GM23338 (cell line): ENCODE measurements at regions not wholly inside any gene's neighbourhood (a gene's known extent, or its start where the extent isn't known, plus 50 kb on each side); places are given as distances from the start of the nearest gene placed in this dataset.

Source experiments
- ATAC-seq: fragments of 200-7000 bp; cut with Tn5 transposase; 3 replicates; pipeline ENCODE4 v1.9.1; 2020
- DNase-seq: peaks from one replicate; pipeline ENCODE4 v3.0.0-alpha.2; 2015; ENCODE audit warnings: low spot score
- H2AFZ ChIP-seq: fragments of 200-600 bp; sonication (generic); 2 replicates; pipeline ENCODE4 v1.8.0; 2016; ENCODE audit warnings: antibody characterized with exemption, mild to moderate bottlenecking, moderate library complexity
- H3F3A ChIP-seq: fragments of 200-600 bp; sonication (generic); replicated peaks from 2 replicates; pipeline ENCODE4 v1.8.0; 2017; ENCODE audit warnings: antibody characterized with exemption, mixed run types, low read depth
- H3K27ac ChIP-seq: fragments of 200-600 bp; sonication (generic); 2 replicates; pipeline ENCODE4 v1.6.1; 2016; ENCODE audit warnings: low read depth
- H3K27me3 ChIP-seq: fragments of 200-600 bp; sonication (generic); 2 replicates; pipeline ENCODE4 v1.8.0; 2016; ENCODE audit warnings: mild to moderate bottlenecking, mixed run types, moderate library complexity; ENCODE audit not compliant: insufficient read depth
- H3K36me3 ChIP-seq: fragments of 200-600 bp; sonication (generic); 2 replicates; pipeline ENCODE4 v1.8.0; 2016; ENCODE audit warnings: mild to moderate bottlenecking; ENCODE audit not compliant: insufficient read depth
- H3K4me1 ChIP-seq: fragments of 200-600 bp; sonication (generic); 2 replicates; pipeline ENCODE4 v1.8.0; 2016; ENCODE audit warnings: mild to moderate bottlenecking, moderate library complexity; ENCODE audit not compliant: insufficient read depth
- H3K4me2 ChIP-seq: fragments of 200-600 bp; sonication (generic); 2 replicates; pipeline ENCODE4 v1.7.1; 2017; ENCODE audit warnings: mixed run types
- H3K4me3 ChIP-seq: fragments of 200-600 bp; sonication (generic); 2 replicates; pipeline ENCODE4 v1.6.1; 2016; ENCODE audit warnings: mixed run types
- H3K79me2 ChIP-seq: fragments of 200-600 bp; sonication (generic); replicated peaks from 2 replicates; pipeline ENCODE4 v1.8.0; 2017; ENCODE audit warnings: mild to moderate bottlenecking; ENCODE audit not compliant: insufficient read depth
- H3K9me2 ChIP-seq: fragments of 200-600 bp; sonication (generic); 2 replicates; pipeline ENCODE4 v1.8.0; 2017; ENCODE audit not compliant: insufficient read depth
- H4K20me1 ChIP-seq: fragments of 200-600 bp; sonication (generic); replicated peaks from 2 replicates; pipeline ENCODE4 v1.8.0; 2017; ENCODE audit warnings: mild to moderate bottlenecking; ENCODE audit not compliant: insufficient read depth
- H3K27ac Mint-ChIP-seq: 2 replicates; pipeline ENCODE4 v1.8.0; 2020; ENCODE audit warnings: inconsistent platforms, mild to moderate bottlenecking, moderate library complexity, mixed read lengths
- H3K27me3 Mint-ChIP-seq: 3 replicates; pipeline ENCODE4 v1.8.0; 2022; ENCODE audit warnings: low read depth, mild to moderate bottlenecking, moderate library complexity, mixed read lengths, inconsistent platforms; ENCODE audit not compliant: insufficient read depth, poor library complexity
- H3K36me3 Mint-ChIP-seq: 3 replicates; pipeline ENCODE4 v1.8.0; 2021; ENCODE audit warnings: low read depth, mild to moderate bottlenecking, inconsistent platforms, moderate library complexity, mixed read lengths
- H3K4me1 Mint-ChIP-seq: 3 replicates; pipeline ENCODE4 v1.8.0; 2020; ENCODE audit warnings: mild to moderate bottlenecking, inconsistent platforms, mixed read lengths
- H3K4me3 Mint-ChIP-seq: 3 replicates; pipeline ENCODE4 v1.8.0; 2021; ENCODE audit warnings: moderate library complexity, mild to moderate bottlenecking, inconsistent platforms, mixed read lengths
- H3K9me3 Mint-ChIP-seq: 3 replicates; pipeline ENCODE4 v1.8.0; 2020; ENCODE audit warnings: moderate library complexity, mild to moderate bottlenecking, inconsistent platforms, mixed read lengths
- CREB1 ChIP-seq: fragments of 250-450 bp; sonication (Bioruptor Pico); IDR thresholded peaks from 2 replicates; pipeline ENCODE4 v1.5.0; 2020; ENCODE audit warnings: low read depth, mild to moderate bottlenecking, moderate library complexity
- CTCF ChIP-seq, 2 experiments: fragments of 200-600 bp in 1 of 2; sonication (generic) in 1 of 2; conservative IDR thresholded peaks; 2 replicates each; pipeline versions ENCODE4 v1.5.1 to v1.6.1; 2016 to 2017; ENCODE audit warnings: antibody characterized with exemption in 2 of 2, low read depth in 2 of 2, mild to moderate bottlenecking in 2 of 2, moderate library complexity in 1 of 2
- EZH2 ChIP-seq: fragments of 200-600 bp; sonication (generic); IDR thresholded peaks from one replicate; pipeline ENCODE4 v1.8.0; 2017; ENCODE audit warnings: antibody characterized with exemption, mild to moderate bottlenecking, low read depth; ENCODE audit not compliant: unreplicated experiment
- EZH2phosphoT487 ChIP-seq: fragments of 200-600 bp; sonication (generic); IDR thresholded peaks from one replicate; pipeline ENCODE4 v1.8.1; 2018; ENCODE audit warnings: antibody characterized with exemption; ENCODE audit not compliant: unreplicated experiment
- JUNB ChIP-seq: IDR thresholded peaks from one replicate; pipeline ENCODE4 v1.6.1; 2016; ENCODE audit warnings: antibody characterized with exemption; ENCODE audit not compliant: unreplicated experiment
- NANOG ChIP-seq: IDR thresholded peaks from 2 replicates; pipeline ENCODE4 v1.6.1; 2016; ENCODE audit warnings: antibody characterized with exemption, borderline replicate concordance
- POLR2AphosphoS5 ChIP-seq: IDR thresholded peaks from 2 replicates; pipeline ENCODE4 v1.6.1; 2016; ENCODE audit warnings: antibody characterized with exemption, low read depth
- STAT1 ChIP-seq: IDR thresholded peaks from one replicate; pipeline ENCODE4 v1.6.1; 2016; ENCODE audit warnings: antibody characterized with exemption; ENCODE audit not compliant: unreplicated experiment
- ZNF114 ChIP-seq: fragments of 250-450 bp; sonication (Bioruptor Pico); IDR thresholded peaks from 2 replicates; pipeline ENCODE4 v1.5.0; 2020; ENCODE audit warnings: mild to moderate bottlenecking, moderate library complexity
- ZNF331 ChIP-seq: fragments of 250-450 bp; sonication (Bioruptor Pico); IDR thresholded peaks from 2 replicates; pipeline ENCODE4 v1.5.0; 2020; ENCODE audit warnings: low read depth, mild to moderate bottlenecking, moderate library complexity
- ZNF462 ChIP-seq: fragments of 250-450 bp; sonication (Bioruptor Pico); IDR thresholded peaks from 2 replicates; pipeline ENCODE4 v1.5.0; 2020; ENCODE audit warnings: mild to moderate bottlenecking, moderate library complexity
- TF ChIP-seq, protein P1 (sequence below): IDR thresholded peaks from one replicate; pipeline ENCODE4 v1.6.1; 2018; ENCODE audit warnings: antibody characterized with exemption; ENCODE audit not compliant: unreplicated experiment
- TF ChIP-seq, protein P2 (sequence below): IDR thresholded peaks from 2 replicates; pipeline ENCODE4 v1.6.1; 2016; ENCODE audit warnings: antibody characterized with exemption

DNA sequence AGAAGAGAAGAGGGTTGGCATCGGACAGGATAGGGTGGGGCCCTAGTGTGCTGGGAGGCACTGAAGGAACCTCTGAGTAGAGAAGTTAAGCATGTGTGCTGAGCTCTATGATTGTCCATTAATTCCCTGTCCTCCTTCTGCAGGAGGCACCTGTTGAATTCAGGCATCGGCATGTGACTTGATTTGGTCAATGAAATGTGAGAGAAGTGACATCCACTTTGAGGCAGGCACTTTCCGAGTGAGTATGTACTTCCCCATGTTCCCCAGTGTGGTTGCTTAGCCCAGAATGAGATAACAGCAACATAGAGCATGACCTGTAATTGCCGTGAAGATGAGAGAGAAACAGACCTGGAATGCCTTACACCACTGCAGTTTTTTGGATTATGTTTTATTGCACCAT lies 224.8 kb downstream of the RPLP1 start:
- TF ChIP-seq ZNF331 (CRISPR knock-in tag) (no peak), CTCF (conservative IDR thresholded peaks at IDR 0.05; ENCODE audit: low read depth in 2 of 2) (no peak), STAT1 (no peak), EZH2phosphoT487 (no peak), EZH2 (no peak), ZNF462 (no peak), JUNB (no peak), POLR2AphosphoS5 (no peak), ZNF114 (CRISPR knock-in tag) (no peak), CREB1 (CRISPR knock-in tag) (no peak), NANOG (no peak)
- TF ChIP-seq, protein P1, sequence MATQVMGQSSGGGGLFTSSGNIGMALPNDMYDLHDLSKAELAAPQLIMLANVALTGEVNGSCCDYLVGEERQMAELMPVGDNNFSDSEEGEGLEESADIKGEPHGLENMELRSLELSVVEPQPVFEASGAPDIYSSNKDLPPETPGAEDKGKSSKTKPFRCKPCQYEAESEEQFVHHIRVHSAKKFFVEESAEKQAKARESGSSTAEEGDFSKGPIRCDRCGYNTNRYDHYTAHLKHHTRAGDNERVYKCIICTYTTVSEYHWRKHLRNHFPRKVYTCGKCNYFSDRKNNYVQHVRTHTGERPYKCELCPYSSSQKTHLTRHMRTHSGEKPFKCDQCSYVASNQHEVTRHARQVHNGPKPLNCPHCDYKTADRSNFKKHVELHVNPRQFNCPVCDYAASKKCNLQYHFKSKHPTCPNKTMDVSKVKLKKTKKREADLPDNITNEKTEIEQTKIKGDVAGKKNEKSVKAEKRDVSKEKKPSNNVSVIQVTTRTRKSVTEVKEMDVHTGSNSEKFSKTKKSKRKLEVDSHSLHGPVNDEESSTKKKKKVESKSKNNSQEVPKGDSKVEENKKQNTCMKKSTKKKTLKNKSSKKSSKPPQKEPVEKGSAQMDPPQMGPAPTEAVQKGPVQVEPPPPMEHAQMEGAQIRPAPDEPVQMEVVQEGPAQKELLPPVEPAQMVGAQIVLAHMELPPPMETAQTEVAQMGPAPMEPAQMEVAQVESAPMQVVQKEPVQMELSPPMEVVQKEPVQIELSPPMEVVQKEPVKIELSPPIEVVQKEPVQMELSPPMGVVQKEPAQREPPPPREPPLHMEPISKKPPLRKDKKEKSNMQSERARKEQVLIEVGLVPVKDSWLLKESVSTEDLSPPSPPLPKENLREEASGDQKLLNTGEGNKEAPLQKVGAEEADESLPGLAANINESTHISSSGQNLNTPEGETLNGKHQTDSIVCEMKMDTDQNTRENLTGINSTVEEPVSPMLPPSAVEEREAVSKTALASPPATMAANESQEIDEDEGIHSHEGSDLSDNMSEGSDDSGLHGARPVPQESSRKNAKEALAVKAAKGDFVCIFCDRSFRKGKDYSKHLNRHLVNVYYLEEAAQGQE = no peak
- TF ChIP-seq, protein P2, sequence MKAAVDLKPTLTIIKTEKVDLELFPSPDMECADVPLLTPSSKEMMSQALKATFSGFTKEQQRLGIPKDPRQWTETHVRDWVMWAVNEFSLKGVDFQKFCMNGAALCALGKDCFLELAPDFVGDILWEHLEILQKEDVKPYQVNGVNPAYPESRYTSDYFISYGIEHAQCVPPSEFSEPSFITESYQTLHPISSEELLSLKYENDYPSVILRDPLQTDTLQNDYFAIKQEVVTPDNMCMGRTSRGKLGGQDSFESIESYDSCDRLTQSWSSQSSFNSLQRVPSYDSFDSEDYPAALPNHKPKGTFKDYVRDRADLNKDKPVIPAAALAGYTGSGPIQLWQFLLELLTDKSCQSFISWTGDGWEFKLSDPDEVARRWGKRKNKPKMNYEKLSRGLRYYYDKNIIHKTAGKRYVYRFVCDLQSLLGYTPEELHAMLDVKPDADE = no peak
- Mint-ChIP-seq H3K36me3 (no peaks in the 10 kb centered on the region), H3K27me3 (peaks cover 8% of the 10 kb centered on the region)

More for the DNA sequence above, 224.8 kb downstream of the RPLP1 start:
- Mint-ChIP-seq H3K4me1 (peaks cover 7% of the 10 kb centered on the region; the same call in 2 of the 3 replicates), H3K9me3 (no peaks in the 10 kb centered on the region), H3K27ac (no peak overlapping the region), H3K4me3 (no peak overlapping the region)
- no peaks in the 10 kb centered on the region for H3K27me3 ChIP-seq
- ATAC-seq (no peak), DNase-seq (no peak)
- no peaks in the 10 kb centered on the region; the same call in 1 of the 2 replicates for H4K20me1 ChIP-seq
- H3K36me3 ChIP-seq = no peaks in the 10 kb centered on the region
- no peak overlapping the region for H3K4me2 ChIP-seq
- H3K27ac ChIP-seq = no peak overlapping the region
- no peaks in the 10 kb centered on the region for H3K9me2 ChIP-seq
- H3F3A ChIP-seq = no peaks in the 10 kb centered on the region
- H3K4me3 ChIP-seq = no peak overlapping the region
- no peaks in the 10 kb centered on the region for H3K4me1 ChIP-seq
- no peaks in the 10 kb centered on the region for H3K79me2 ChIP-seq
- H2AFZ ChIP-seq = no peak overlapping the region
